ENCODE measurements at regions not wholly inside any gene's neighbourhood (a gene's known extent, or its start where the extent isn't known, plus 50 kb on each side); places are given as distances from the start of the nearest gene placed in this dataset.

- Histone ChIP-seq H3K27ac (no peak overlapping the region), H3K36me3 (no peaks in the 10 kb centered on the region), H3K9me3 (peaks cover 0 to 5% (median under 1%) of the 10 kb centered on the region in 4 donors), H3K27me3 (no peaks in the 10 kb centered on the region), H3K4me3 (no peak overlapping the region), H3K4me1 (no peaks in the 10 kb centered on the region)
- no peak for DNase-seq
- TF ChIP-seq CTCF (IDR thresholded peaks at IDR 0.05) (no peak), EP300 (IDR thresholded peaks at IDR 0.05) (no peak), POLR2A (IDR thresholded peaks at IDR 0.05) (no peak), POLR2AphosphoS5 (IDR thresholded peaks at IDR 0.05) (no peak)
- WGBS, 2 donors: 95 to 96% methylated on average over 1 of the region's 1 CpG
- intact Hi-C loops (cut with DNase I): no loop called here
Measured at GRCh38 chr1:83022206-83022605, 976.7 kb downstream of the TTLL7 start.

- DNase-seq: no peak
- intact Hi-C loops (cut with DNase I): no loop called here
- H3K4me1 ChIP-seq: no peaks in the 10 kb centered on the region
- H3K27me3 ChIP-seq: no peaks in the 10 kb centered on the region
- 81 to 82% methylated on average over 4 of the region's 4 CpGs for WGBS, 2 donors
- no peak overlapping the region for H3K4me3 ChIP-seq
- TF ChIP-seq CTCF (IDR thresholded peaks at IDR 0.05) (no peak), POLR2A (IDR thresholded peaks at IDR 0.05) (no peak)
- peaks cover 0 to 5% (median under 1%) of the 10 kb centered on the region in 4 donors for H3K9me3 ChIP-seq
- no peaks in the 10 kb centered on the region for H3K36me3 ChIP-seq
- no peak overlapping the region for H3K27ac ChIP-seq
Measured at GRCh38 chr1:83017701-83018100, 981.2 kb downstream of the TTLL7 start.

- intact Hi-C loops (cut with DNase I): no loop called here
- TF ChIP-seq POLR2A (IDR thresholded peaks at IDR 0.05) (no peak), POLR2AphosphoS5 (IDR thresholded peaks at IDR 0.05) (no peak), EP300 (IDR thresholded peaks at IDR 0.05) (no peak), CTCF (IDR thresholded peaks at IDR 0.05) (no peak)
- Histone ChIP-seq H3K36me3 (no peaks in the 10 kb centered on the region), H3K4me1 (no peaks in the 10 kb centered on the region), H3K4me3 (no peak overlapping the region), H3K27me3 (no peaks in the 10 kb centered on the region), H3K27ac (no peak overlapping the region), H3K9me3 (peaks cover 0 to 5% (median under 1%) of the 10 kb centered on the region in 4 donors)
- 49 to 67% methylated on average over 1 of the region's 1 CpG for WGBS, 2 donors
- no peak for DNase-seq
Measured at GRCh38 chr1:83017276-83017675, 981.7 kb downstream of the TTLL7 start.

GRCh38 chr1:83016354-83016849 lies 982.5 kb downstream of the TTLL7 start:
- H3K9me3 ChIP-seq: peaks cover 0 to 5% (median under 1%) of the 10 kb centered on the region in 4 donors
- DNase-seq: no peak
- H3K27me3 ChIP-seq: no peaks in the 10 kb centered on the region
- no peak overlapping the region for H3K4me3 ChIP-seq
- 76 to 78% methylated on average over 1 of the region's 1 CpG for WGBS, 2 donors
- H3K36me3 ChIP-seq: no peaks in the 10 kb centered on the region
- no peak for TF ChIP-seq POLR2A (IDR thresholded peaks at IDR 0.05)
- TF ChIP-seq CTCF (IDR thresholded peaks at IDR 0.05): no peak
- TF ChIP-seq EP300 (IDR thresholded peaks at IDR 0.05): no peak
- no peak for TF ChIP-seq POLR2AphosphoS5 (IDR thresholded peaks at IDR 0.05)
- intact Hi-C loops (cut with DNase I): no loop called here
- H3K4me1 ChIP-seq: no peaks in the 10 kb centered on the region
- no peak overlapping the region for H3K27ac ChIP-seq

- H3K4me1 ChIP-seq: no peaks in the 10 kb centered on the region
- 90% methylated on average over 2 of the region's 2 CpGs for WGBS, 2 donors
- no peak for TF ChIP-seq CTCF (IDR thresholded peaks at IDR 0.05)
- no peak for TF ChIP-seq POLR2AphosphoS5 (IDR thresholded peaks at IDR 0.05)
- no peak for TF ChIP-seq EP300 (IDR thresholded peaks at IDR 0.05)
- no peak for TF ChIP-seq POLR2A (IDR thresholded peaks at IDR 0.05)
- no peaks in the 10 kb centered on the region for H3K27me3 ChIP-seq
- intact Hi-C loops (cut with DNase I): no loop called here
- no peak for DNase-seq
- H3K4me3 ChIP-seq: no peak overlapping the region
- peaks cover 0 to 3% (median 0%) of the 10 kb centered on the region in 4 donors for H3K9me3 ChIP-seq
- H3K36me3 ChIP-seq: no peaks in the 10 kb centered on the region
- H3K27ac ChIP-seq: no peak overlapping the region
Measured at GRCh38 chr1:83015163-83015562, 983.8 kb downstream of the TTLL7 start.
